HAP-1 (cell line): ENCODE measurements at regions not wholly inside any gene's neighbourhood (a gene's known extent, or its start where the extent isn't known, plus 50 kb on each side); places are given as distances from the start of the nearest gene placed in this dataset.

Experiments used
- DNase-seq, 2 experiments: peaks; one replicate each; pipeline ENCODE4 v3.0.0-alpha.2; 2016 to 2020; ENCODE audit warnings: low spot score in 2 of 2
- H3K27me3 ChIP-seq: fragments of 250-450 bp; sonication (Bioruptor Pico); 2 replicates; pipeline ENCODE4 v1.5.1; 2020; ENCODE audit warnings: low read depth, mild to moderate bottlenecking, moderate library complexity
- H3K36me3 ChIP-seq: fragments of 250-450 bp; sonication (Bioruptor Pico); replicated peaks from 2 replicates; pipeline ENCODE4 v1.5.1; 2020; ENCODE audit warnings: mild to moderate bottlenecking
- H3K4me1 ChIP-seq: fragments of 250-450 bp; sonication (Bioruptor Pico); 2 replicates; pipeline ENCODE4 v1.5.1; 2020; ENCODE audit warnings: mild to moderate bottlenecking
- H3K4me3 ChIP-seq: fragments of 250-450 bp; sonication (Bioruptor Pico); 2 replicates; pipeline ENCODE4 v1.5.1; 2020; ENCODE audit warnings: mild to moderate bottlenecking, moderate library complexity
- H3K9me3 ChIP-seq: fragments of 250-450 bp; sonication (Bioruptor Pico); 2 replicates; pipeline ENCODE4 v1.5.1; 2020; ENCODE audit warnings: mild to moderate bottlenecking, moderate library complexity
- in situ Hi-C: fragments of 300-500 bp; cut with MboI; formaldehyde crosslinking; loops from 3 replicates; pipeline ENCODE4 v1.14.3; 2020; ENCODE audit warnings: low sequenced_read_pairs, inconsistent platforms, mixed read lengths

DNA sequence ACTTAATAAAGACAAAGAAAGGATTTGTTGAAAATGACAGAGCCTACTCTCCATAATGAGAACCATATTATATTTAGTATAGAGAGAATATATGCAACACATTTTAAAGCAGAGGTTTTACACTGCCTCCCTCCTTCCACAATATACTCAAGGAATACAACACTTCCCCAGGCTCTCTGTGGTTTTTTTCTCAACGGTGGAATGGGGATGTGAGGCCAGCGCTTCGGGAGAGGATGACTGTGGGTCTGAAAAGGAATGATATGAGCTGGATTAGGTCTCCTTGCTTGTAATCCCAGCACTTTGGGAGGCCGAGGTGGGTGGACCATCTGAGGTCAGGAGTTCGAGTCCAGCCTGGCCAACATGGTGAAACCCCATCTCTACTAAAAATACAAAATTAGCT lies 348.7 kb upstream of the KLF3 start:
- DNase-seq: no peak
- no peaks in the 10 kb centered on the region for H3K36me3 ChIP-seq
- in situ Hi-C loops: loop anchor here (5.0 kb wide), 1 partner anchor 357 kb away; no protein-coding TSS in a partner anchor
- H3K4me3 ChIP-seq: no peak overlapping the region
- no peaks in the 10 kb centered on the region for H3K27me3 ChIP-seq
- no peaks in the 10 kb centered on the region for H3K9me3 ChIP-seq
- H3K4me1 ChIP-seq: peaks cover 14% of the 10 kb centered on the region

DNA sequence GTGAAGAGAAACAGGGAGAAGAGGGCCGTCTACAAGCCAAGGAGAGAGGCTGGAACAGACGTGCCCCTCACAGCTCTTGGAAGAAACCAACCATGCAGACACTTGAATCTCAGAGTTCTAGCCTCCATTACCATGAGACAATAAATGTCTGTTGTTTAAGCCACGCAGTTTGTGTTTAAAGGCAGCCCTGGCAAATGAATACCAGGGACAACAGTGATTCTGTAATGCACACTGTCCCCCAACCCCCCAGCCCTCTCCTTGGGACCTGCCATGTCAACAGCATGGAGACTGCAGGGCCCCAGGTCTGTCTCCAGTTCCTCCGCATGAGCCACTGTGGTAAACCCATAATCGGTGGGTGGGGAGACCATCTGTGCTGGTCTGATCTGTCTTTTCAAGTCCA lies 348.0 kb upstream of the KLF3 start:
- Histone ChIP-seq H3K9me3 (no peaks in the 10 kb centered on the region), H3K4me3 (no peak overlapping the region), H3K4me1 (peaks cover 14% of the 10 kb centered on the region), H3K36me3 (no peaks in the 10 kb centered on the region), H3K27me3 (no peaks in the 10 kb centered on the region)
- in situ Hi-C loops: loop anchor here (5.0 kb wide), 1 partner anchor 356 kb away; no protein-coding TSS in a partner anchor
- no peak for DNase-seq

DNA sequence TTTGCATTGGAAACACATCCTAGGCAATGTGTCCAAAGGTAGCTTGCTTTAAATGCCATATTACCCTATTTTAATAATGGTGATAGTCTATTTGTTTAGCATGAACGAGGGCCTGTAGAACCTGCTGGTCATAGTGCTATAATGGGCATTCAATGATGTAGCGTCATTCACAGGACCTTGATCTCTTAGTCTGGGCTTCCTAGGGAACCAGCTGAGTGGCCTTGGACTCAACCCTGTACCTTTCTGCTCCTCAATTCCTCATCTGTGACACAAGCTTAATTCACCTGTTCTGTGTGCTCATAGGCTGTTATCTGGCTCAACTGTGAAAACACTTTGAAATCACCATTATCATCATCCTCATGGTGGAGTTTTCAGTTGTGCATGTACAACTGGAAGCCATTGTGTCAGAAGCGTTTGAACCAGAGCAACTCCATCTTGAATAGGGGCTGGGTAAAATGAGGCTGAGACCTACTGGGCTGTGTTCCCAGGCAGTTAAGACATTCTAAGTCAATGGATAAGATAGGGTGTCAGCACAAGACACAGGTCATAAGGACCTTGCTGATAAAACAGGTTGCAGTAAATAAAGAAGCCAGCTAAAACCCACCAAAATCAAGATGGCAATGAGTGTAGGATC lies 346.8 kb upstream of the KLF3 start:
- H3K36me3 ChIP-seq: no peaks in the 10 kb centered on the region
- in situ Hi-C loops: loop anchor here (5.0 kb wide), 1 partner anchor 355 kb away; no protein-coding TSS in a partner anchor
- H3K9me3 ChIP-seq: no peaks in the 10 kb centered on the region
- DNase-seq: no peak
- no peaks in the 10 kb centered on the region for H3K27me3 ChIP-seq
- peaks cover 14% of the 10 kb centered on the region for H3K4me1 ChIP-seq
- no peak overlapping the region for H3K4me3 ChIP-seq

DNA sequence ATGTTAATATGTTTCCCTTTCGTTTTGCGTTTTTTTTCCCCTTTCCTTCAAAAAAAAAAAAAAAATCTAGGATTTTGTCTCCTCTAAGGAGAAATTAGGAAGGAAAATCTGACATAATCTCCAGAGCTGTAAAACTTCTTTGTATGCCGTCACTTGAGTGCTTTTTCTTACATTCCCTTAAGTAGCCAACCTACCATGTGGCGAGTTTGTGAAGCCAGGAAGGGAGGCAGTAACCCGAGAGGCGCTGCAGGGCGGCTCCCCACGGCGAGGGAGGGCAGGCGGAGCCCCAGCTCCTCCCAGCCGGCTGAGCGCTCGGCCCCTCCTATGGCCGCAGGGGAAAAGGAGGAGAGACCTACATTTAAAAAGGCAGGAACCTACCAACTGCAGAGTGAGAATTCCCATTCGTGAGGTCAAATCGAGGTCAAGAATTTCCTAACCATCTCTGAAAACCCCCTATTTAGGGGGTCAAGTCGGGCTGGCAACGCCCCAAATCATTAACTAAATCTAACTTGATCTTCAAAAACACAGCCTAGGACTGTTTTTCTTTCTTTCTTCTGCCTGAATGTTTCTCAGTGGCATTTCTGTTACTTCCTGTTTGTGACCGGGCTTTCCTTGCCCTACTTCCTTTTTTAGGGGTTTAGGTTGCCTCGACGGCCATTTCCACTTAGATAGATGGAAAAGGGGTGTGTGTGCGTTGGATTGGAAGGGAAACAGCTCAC lies 345.1 kb upstream of the KLF3 start:
- Histone ChIP-seq H3K4me1 (peaks cover 14% of the 10 kb centered on the region), H3K36me3 (no peaks in the 10 kb centered on the region), H3K4me3 (no peak overlapping the region), H3K9me3 (no peaks in the 10 kb centered on the region), H3K27me3 (no peaks in the 10 kb centered on the region)
- in situ Hi-C loops: loop anchor here (5.0 kb wide), 1 partner anchor 353 kb away; no protein-coding TSS in a partner anchor
- peak; percentile 88 to 92 for DNase-seq

DNA sequence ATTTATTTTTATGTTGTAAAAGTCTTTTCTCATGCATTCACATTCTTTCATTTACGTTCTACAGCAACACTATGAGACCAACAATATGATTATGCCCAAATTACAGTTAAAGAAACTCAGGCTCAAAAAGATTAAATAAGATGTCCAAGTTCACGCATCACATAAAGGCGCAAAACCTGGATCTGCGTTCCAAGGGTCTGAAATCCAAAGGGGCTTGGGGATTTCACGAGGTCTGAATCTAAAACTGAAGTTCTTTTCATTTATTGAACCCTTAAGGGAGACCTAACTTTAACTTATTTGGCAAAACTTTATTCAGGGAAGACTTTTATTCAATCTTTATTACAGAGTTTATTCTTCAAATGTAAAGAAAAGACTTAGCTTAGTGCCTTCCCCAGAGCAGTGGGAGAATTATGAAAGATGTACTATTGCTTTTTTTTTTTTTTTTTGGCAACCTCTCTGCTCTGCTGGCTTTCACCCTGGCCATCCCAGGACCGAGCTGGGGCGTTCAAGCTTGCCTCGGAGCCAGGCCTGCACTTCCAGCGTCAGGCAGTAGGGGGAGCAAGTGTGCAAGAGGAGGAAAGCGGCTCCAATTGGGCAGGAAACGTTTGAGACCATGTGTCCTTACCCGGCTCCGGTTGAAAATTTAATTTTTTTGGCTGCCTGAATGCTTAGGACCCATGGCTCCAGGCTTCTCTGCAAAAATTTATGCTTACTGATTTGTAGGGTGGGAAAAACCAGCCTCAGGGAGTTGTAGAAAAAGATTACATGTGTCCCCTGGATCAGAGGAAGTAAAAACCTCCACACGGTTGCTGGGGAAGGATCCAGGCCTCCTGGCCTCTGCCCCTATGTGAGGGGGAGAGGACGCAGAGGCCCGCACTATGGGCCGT lies 344.3 kb upstream of the KLF3 start:
- Histone ChIP-seq H3K36me3 (no peaks in the 10 kb centered on the region), H3K4me1 (peaks cover 14% of the 10 kb centered on the region), H3K4me3 (no peak overlapping the region)

DNA sequence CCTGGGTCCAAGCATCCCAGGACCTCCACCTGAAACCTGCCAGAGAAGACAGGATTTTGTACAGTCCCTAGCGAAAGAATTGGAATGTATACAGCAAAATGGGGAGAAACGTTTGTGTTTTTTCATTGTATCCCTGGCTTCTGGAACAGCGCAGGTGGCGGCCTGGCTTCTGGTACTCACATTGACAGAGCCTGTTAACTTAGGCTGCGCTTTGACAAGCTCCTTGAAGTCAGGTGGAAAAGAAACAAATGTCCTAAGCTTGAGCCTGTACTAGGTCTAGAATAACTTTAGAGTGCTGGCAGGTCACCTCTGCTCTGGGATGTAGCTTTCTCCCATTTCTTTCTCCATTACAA lies 343.7 kb upstream of the KLF3 start:
- in situ Hi-C loops: no loop called here
- Histone ChIP-seq H3K27me3 (no peaks in the 10 kb centered on the region), H3K4me1 (peaks cover 14% of the 10 kb centered on the region), H3K9me3 (no peaks in the 10 kb centered on the region), H3K36me3 (no peaks in the 10 kb centered on the region), H3K4me3 (no peak overlapping the region)
- no peak for DNase-seq

More for the DNA sequence above, 344.3 kb upstream of the KLF3 start:
- no peaks in the 10 kb centered on the region for H3K27me3 ChIP-seq
- DNase-seq: peak; percentile 44 to 95
- no peaks in the 10 kb centered on the region for H3K9me3 ChIP-seq
- in situ Hi-C loops: loop anchor here (5.0 kb wide), 1 partner anchor 353 kb away; no protein-coding TSS in a partner anchor

DNA sequence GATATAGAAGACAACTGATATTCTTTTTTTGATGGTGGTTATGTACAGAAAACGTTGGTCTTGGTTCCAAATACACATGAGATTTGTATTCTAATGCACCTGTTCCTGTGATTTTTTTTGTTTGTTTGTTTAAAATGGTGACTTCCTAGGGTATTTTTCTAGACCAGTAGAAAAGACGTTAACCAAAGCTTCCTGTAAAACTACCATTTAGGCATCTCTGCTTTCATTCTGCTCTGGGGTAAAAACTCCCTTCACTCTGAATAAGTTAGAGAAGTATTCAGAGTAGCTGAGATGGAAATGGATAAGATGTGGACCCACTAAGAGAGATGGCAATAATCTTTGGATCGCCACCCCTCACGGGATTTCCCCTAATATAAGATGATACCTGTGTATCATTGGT lies 343.2 kb upstream of the KLF3 start:
- no peaks in the 10 kb centered on the region for H3K9me3 ChIP-seq
- no peaks in the 10 kb centered on the region for H3K36me3 ChIP-seq
- in situ Hi-C loops: no loop called here
- H3K27me3 ChIP-seq: no peaks in the 10 kb centered on the region
- DNase-seq: no peak
- peaks cover 14% of the 10 kb centered on the region for H3K4me1 ChIP-seq
- no peak overlapping the region for H3K4me3 ChIP-seq

DNA sequence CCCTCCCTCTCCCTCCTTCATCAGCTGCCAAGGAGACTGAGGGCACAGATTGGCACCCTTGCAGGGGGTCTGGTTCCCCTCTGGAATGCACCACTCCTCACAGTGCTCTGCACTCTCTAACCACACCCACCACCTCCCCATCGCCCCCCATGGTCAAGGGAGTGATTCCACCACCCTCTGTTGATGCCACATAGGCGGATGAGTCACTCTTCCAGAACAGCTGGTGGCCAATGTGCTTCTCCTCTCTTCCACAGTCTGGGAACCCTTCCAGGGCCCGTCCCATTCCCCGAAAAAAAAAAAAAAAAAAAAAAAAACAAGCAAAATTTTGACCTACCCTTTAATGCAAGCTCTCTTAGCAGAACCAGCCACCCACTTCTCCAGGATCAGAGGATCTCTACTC lies 341.3 kb upstream of the KLF3 start:
- H3K9me3 ChIP-seq: no peaks in the 10 kb centered on the region
- in situ Hi-C loops: no loop called here

DNA sequence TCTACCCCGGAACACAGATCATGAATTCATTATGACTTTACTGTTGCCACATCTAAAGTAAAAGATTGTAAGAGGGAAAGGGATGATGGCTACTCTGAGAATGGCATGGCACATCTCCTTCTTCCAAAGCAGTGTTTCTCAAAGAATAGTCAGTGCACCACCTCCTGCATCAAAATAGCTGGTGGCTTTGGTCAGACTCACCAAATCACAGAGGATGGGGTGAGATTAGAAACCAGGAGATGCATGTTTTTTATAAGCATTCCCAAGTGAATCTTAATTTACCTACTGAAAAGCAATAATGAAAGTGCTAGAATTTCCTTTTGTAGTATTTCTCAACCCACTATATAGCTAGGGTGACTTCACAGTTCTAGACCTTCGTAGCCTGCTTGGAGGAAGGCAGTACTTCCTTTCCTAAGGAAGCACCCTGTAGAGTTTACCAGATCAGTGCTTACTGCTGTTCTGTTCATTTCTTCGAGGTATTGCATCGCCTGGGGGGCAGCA lies 340.8 kb upstream of the KLF3 start:
- DNase-seq: no peak
- Histone ChIP-seq H3K36me3 (no peaks in the 10 kb centered on the region), H3K4me3 (no peak overlapping the region), H3K27me3 (no peaks in the 10 kb centered on the region), H3K9me3 (no peaks in the 10 kb centered on the region), H3K4me1 (peaks cover 17% of the 10 kb centered on the region)
- in situ Hi-C loops: no loop called here

More for the DNA sequence above, 341.3 kb upstream of the KLF3 start:
- H3K27me3 ChIP-seq: no peaks in the 10 kb centered on the region
- H3K4me1 ChIP-seq: peaks cover 14% of the 10 kb centered on the region
- no peak overlapping the region for H3K4me3 ChIP-seq
- DNase-seq: no peak
- H3K36me3 ChIP-seq: no peaks in the 10 kb centered on the region

DNA sequence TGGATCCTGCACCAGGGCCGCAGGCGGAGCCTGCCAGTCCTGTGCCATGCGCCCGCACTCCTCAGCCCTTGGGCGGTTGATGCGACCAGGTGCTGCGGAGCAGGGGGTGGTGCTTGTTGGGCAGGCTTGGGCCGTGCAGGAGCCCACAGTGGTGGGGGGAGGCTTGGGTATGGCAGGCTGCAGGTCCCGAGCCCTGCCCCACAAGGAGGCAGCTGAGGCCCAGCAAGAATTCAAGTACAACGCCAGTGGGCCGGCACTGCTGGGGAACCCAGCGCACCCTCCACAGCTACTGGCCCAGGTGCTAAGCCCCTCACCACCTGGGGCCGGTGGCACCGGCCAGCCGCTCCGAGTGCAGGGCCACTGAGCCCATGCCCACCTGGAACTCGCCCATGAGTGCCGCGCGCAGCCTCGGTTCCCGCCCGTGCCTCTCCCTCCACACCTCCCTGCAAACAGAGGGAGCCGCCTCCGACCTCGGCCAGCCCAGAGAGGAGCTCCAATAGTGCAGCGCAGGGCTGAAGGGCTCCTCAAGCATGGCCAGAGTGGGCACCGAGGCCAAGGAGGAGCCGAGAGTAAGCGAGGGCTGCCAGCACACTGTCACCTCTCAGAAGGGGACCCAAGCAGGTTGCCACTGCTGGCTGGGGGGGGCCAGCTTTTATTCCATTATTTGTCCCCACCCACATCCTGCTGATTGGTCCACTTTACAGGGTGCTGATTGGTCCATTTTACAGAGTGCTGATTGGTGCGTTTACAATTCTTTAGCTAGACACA lies 339.0 kb upstream of the KLF3 start:
- DNase-seq: no peak
- Histone ChIP-seq H3K9me3 (no peaks in the 10 kb centered on the region), H3K27me3 (no peaks in the 10 kb centered on the region), H3K36me3 (no peaks in the 10 kb centered on the region), H3K4me3 (no peak overlapping the region), H3K4me1 (peaks cover 7% of the 10 kb centered on the region)
- in situ Hi-C loops: no loop called here

DNA sequence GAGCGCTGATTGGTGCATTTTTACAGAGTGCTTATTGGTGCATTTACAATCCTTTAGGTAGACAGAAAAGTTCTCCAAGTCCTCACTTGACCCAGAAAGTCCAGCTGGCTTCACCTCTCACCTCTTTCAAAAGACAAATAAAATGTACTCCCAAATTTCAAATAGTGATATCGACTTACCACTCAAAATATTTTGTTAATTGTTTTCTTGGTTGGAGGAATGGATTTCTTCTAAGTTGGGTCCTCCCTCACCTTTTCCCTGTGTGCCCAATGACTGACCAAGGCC lies 338.4 kb upstream of the KLF3 start:
- Histone ChIP-seq H3K4me1 (peaks cover 7% of the 10 kb centered on the region), H3K4me3 (no peak overlapping the region), H3K27me3 (no peaks in the 10 kb centered on the region), H3K36me3 (no peaks in the 10 kb centered on the region), H3K9me3 (no peaks in the 10 kb centered on the region)
- in situ Hi-C loops: no loop called here
- DNase-seq: no peak

DNA sequence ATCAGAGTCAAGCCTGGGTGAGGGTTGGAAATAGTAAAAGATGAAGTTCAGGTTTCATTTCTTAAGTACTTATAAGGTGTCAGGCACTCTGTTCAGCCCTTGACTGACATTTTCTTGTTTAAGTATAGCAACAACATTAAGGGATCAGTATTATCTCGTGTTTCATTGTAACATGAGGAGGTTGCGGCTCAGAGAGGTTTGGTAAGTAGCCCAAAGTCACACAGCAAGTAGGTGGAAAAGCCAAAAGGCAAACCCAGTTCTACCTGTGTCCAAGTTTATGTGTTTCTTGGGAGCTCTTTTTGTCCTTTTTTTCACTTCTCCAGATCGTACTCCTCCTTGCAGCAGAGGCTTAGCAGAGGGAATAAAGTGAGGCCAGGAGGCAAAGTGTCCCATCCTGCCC lies 337.5 kb upstream of the KLF3 start:
- in situ Hi-C loops: no loop called here
- H3K9me3 ChIP-seq: no peaks in the 10 kb centered on the region
- no peaks in the 10 kb centered on the region for H3K36me3 ChIP-seq
- peaks cover 7% of the 10 kb centered on the region for H3K4me1 ChIP-seq
- no peak overlapping the region for H3K4me3 ChIP-seq
- H3K27me3 ChIP-seq: no peaks in the 10 kb centered on the region
- DNase-seq: no peak

DNA sequence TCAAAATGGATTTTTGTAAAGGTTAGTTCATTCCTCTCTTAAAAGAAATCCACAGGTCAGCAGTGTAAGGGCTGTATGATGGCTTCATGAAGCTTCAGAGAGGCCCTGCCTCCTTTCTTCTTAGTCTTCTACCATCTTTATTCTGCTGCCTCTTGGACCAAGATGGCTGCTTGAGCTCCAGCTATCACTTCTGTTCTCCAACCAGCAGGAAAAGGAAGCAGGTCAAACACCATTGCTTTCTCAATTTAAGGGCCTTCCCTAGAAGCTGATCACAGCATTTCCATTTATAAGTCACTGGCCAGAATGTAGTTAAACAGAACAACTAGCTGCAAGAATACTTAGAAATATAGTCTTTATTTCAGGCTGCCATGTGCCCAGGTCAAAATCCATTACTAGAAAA lies 336.8 kb upstream of the KLF3 start:
- in situ Hi-C loops: no loop called here
- no peaks in the 10 kb centered on the region for H3K9me3 ChIP-seq
- H3K4me1 ChIP-seq: peaks cover 7% of the 10 kb centered on the region
- no peaks in the 10 kb centered on the region for H3K27me3 ChIP-seq
- no peaks in the 10 kb centered on the region for H3K36me3 ChIP-seq
- no peak for DNase-seq
- H3K4me3 ChIP-seq: no peak overlapping the region
